Pulmonary artery endothelial cell (primary cell): ENCODE measurements at regions not wholly inside any gene's neighbourhood (a gene's known extent, or its start where the extent isn't known, plus 50 kb on each side); places are given as distances from the start of the nearest gene placed in this dataset.
"Not testable (repeated sequence)": the region's sequence is repeated elsewhere in the genome, so short reads cannot be mapped to it uniquely, and the experiment has no call there.

Source experiments
- DNase-seq: peaks from one replicate; pipeline ENCODE4 v3.0.0-alpha.2; 2011; ENCODE audit warnings: low read depth, low spot score

DNA sequence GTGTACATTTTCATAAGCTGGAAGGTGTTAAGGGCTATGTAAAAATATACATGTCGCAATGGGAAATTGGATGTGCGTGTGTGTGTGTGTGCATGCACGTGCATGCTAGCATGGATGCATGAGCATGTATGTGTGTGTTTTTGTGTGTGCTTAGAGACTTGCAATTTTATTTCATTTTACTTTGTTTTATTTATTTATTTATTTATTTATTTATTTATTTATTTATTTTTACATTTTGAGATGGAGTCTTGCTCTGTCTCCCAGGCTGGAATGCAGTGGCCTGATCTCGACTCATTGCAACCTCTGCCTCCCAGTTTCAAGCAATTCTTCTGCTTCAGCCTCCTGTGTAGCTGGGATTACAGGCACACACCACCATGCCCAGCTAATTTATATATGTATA lies 50.4 kb upstream of the CDH9 start:
- not testable (repeated sequence) for DNase-seq
